Stimulated activated CD8-positive, alpha-beta memory T cell treated with anti-CD3 and anti-CD28 coated beads, Interleukin-7, amount 100 ng/mL, for 4 hours (primary cell): ENCODE measurements at regions not wholly inside any gene's neighbourhood (a gene's known extent, or its start where the extent isn't known, plus 50 kb on each side); places are given as distances from the start of the nearest gene placed in this dataset.

Source experiments
- DNase-seq, 2 donors: peaks; one replicate each; pipeline ENCODE4 v3.0.0-alpha.2; 2020; ENCODE audit warnings: low read depth in 2 of 2

DNA sequence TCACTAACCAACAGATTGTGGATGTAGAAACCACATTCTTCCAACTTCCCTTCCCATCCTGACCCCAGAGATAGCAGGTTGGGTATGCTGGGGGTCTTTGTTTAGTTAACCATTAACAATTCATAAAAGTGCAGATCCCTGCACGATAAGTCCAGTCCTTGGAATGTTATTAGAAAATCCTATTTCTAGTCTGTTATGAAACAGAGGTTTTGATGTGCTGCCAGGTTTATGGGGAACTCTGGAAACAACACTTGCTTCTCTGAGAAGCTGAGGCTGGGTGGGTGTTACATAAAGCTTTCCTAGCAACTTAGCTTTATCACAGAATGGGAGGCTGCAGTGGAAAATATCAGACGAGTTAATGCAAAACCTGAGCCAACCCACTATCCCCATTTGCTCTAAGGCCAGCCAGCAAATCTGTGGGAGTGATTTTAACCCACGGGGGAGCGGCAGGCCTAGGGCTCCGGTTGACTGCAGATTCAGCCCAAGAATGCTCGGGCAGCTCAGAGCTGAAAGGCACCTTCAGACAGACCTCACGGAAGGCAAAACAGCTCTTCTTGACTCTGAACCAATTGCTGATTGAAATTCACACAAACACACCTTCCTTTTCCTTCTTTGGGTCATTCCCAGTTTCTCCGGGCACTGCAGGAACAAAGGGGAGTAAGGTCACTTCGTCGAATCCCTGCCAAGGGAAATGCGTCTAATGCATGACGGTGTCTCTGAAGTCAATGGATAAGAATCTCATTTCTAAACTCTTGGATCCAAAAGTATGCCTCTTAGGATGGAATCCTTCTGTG is 111.7 kb upstream of the IRF2BP2 start:
- no peak for DNase-seq

DNA sequence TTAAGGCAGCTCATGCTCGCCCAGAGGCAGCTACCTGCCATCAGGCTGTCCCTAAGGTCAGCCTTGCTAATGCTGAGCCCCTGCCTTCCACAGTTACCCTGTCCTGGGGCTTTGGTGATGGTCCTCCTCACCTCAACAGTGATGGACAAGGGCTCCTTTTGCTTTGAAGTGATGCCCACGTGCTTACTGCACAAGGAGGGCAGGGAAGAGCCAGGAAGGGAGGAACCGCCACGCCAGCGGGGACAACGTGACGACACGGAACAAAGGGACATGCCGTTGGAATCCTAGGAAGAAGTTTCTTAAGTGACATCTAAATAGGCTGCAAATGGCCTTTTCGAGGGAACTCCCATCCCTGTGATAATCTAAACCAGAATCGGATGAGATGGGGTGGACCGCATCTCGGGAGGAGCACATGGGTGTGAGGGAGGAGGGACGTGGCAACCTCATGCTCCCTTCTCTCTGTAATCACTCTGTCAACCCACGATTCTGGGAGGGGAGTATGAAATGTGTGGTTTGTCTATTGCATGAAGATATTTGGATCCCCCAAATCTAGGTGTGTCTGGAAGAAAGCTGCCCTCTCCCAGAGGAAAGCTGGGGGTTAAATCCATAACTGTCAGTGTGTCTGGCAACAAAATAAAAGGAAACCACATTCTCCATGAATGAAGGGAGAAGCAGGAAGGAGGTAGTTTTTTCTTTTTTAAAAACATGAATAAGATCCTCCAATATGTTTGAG is 110.9 kb upstream of the IRF2BP2 start:
- no peak for DNase-seq

GRCh38 chr1:234719454-234720251 is 109.7 kb upstream of the IRF2BP2 start:
- DNase-seq, result no peak

- DNase-seq, result no peak
These were observed 108.8 kb upstream of the IRF2BP2 start for GRCh38 chr1:234718496-234719453.

GRCh38 chr1:234716908-234717375 is 107.0 kb upstream of the IRF2BP2 start:
- DNase-seq, result no peak

- no peak for DNase-seq
These were observed 105.5 kb upstream of the IRF2BP2 start for GRCh38 chr1:234715252-234716014.

GRCh38 chr1:234713859-234714258 is 103.9 kb upstream of the IRF2BP2 start:
- DNase-seq, result no peak

GRCh38 chr1:234713440-234713839 is 103.5 kb upstream of the IRF2BP2 start:
- no peak for DNase-seq

- no peak for DNase-seq
These were observed 102.9 kb upstream of the IRF2BP2 start for GRCh38 chr1:234712891-234713305.

DNA sequence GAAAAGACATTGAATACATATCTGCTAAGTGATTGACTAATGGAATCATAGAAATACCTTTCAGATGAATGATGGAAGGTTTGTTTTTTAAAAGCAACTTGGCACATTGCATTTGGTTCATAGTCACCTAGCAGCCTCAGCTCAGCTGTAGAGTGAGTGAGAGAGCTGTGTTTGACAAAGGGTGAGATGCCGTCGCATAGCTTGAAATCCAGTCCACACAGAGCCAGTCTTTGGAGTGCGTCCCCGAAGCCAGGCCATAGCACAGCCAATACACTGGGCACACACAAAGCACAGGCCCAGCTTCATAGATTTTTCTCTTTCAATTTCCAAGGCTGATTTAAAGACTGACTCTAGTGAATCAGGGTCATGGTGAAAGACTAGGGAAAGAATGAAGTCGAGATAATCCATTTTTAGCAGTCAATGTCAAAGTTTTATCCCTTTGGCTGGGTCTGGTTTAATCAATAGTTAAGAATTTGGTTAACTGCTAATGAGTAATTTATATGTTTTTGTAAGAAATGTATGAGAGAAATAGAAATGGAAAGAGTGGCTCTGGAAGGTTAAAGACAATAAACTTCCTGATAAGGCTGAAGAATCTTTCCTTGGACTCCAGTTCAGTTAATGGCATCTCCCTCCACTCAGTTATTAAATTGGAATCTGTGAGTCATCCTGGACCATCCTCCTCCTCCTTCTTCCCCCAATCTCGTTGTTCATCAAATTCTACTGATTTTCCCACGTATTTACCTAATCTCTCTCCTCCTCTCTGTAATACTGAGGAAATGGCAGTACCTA is 101.2 kb upstream of the IRF2BP2 start:
- no peak for DNase-seq

DNA sequence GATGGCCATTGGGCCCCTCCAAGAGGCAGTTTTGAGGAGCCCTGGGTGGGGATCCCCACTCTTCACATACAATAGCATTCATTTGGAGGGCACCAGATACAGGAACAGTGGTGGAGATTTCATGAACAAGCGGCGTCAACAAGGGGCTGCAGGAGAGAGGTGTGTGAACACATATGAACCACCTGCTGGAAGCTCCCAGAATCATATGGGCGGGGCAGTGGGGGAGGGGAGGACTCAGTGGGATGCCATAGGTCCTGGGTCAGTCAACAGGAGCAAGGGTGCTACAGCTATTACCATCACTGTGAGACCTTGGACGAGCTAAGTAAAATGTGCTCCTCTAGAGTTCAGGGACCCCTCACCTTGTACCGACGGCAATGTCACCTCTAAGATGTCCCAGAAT is 100.4 kb upstream of the IRF2BP2 start:
- no peak for DNase-seq

GRCh38 chr1:234709473-234710228 is 99.7 kb upstream of the IRF2BP2 start:
- DNase-seq, result no peak

- DNase-seq, result no peak
These were observed 98.9 kb upstream of the IRF2BP2 start for GRCh38 chr1:234708700-234709395.

GRCh38 chr1:234707641-234708040 is 97.7 kb upstream of the IRF2BP2 start:
- DNase-seq, result no peak

- no peak for DNase-seq
These were observed 97.0 kb upstream of the IRF2BP2 start for GRCh38 chr1:234706931-234707330.

DNA sequence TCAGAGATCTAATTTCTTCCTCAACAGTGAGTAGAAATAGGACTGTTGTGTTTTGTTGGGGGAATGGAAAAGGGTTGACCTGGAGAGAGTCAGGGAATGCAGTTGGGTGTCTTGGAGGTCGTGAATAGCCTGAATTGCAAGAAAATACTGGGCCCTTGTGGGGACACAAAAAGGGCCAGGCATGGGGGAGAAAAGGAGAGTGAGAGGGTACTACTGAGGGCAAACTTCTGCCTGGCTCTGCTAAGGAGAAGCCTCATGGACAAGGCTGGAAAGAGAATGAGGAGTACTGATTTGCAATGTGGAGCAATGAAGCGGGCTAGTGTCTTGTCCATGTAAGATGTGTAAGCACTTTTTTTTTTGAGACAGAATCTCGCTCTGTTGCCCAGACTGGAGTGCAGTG is 96.2 kb upstream of the IRF2BP2 start:
- DNase-seq, result no peak

GRCh38 chr1:234705615-234706014 is 95.6 kb upstream of the IRF2BP2 start:
- DNase-seq, result no peak
